ENCODE measurements at regions not wholly inside any gene's neighbourhood (a gene's known extent, or its start where the extent isn't known, plus 50 kb on each side); places are given as distances from the start of the nearest gene placed in this dataset.

- TF ChIP-seq CTCF (conservative IDR thresholded peaks at IDR 0.05; ENCODE audit: low read depth in 2 of 2) = no peak
- TF ChIP-seq, protein P1, sequence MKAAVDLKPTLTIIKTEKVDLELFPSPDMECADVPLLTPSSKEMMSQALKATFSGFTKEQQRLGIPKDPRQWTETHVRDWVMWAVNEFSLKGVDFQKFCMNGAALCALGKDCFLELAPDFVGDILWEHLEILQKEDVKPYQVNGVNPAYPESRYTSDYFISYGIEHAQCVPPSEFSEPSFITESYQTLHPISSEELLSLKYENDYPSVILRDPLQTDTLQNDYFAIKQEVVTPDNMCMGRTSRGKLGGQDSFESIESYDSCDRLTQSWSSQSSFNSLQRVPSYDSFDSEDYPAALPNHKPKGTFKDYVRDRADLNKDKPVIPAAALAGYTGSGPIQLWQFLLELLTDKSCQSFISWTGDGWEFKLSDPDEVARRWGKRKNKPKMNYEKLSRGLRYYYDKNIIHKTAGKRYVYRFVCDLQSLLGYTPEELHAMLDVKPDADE (IDR thresholded peaks at IDR 0.05) = no peak
- no peak for TF ChIP-seq POLR2AphosphoS5 (IDR thresholded peaks at IDR 0.05; ENCODE audit: low read depth)
- no peak for TF ChIP-seq EZH2 (IDR thresholded peaks at IDR 0.05; ENCODE audit: low read depth, unreplicated experiment)
- TF ChIP-seq ZNF114 (CRISPR knock-in tag; IDR thresholded peaks at IDR 0.05) = no peak
- TF ChIP-seq EZH2phosphoT487 (IDR thresholded peaks at IDR 0.05; ENCODE audit: unreplicated experiment) = no peak
- no peak for TF ChIP-seq NANOG (IDR thresholded peaks at IDR 0.05; ENCODE audit: borderline replicate concordance)
- no peak for TF ChIP-seq REST (IDR thresholded peaks at IDR 0.05; ENCODE audit: unreplicated experiment)
- no peak for TF ChIP-seq JUNB (IDR thresholded peaks at IDR 0.05; ENCODE audit: unreplicated experiment)
- TF ChIP-seq CREB1 (CRISPR knock-in tag; IDR thresholded peaks at IDR 0.05; ENCODE audit: low read depth) = no peak
- no peak for TF ChIP-seq STAT1 (IDR thresholded peaks at IDR 0.05; ENCODE audit: unreplicated experiment)
- TF ChIP-seq, protein P2, sequence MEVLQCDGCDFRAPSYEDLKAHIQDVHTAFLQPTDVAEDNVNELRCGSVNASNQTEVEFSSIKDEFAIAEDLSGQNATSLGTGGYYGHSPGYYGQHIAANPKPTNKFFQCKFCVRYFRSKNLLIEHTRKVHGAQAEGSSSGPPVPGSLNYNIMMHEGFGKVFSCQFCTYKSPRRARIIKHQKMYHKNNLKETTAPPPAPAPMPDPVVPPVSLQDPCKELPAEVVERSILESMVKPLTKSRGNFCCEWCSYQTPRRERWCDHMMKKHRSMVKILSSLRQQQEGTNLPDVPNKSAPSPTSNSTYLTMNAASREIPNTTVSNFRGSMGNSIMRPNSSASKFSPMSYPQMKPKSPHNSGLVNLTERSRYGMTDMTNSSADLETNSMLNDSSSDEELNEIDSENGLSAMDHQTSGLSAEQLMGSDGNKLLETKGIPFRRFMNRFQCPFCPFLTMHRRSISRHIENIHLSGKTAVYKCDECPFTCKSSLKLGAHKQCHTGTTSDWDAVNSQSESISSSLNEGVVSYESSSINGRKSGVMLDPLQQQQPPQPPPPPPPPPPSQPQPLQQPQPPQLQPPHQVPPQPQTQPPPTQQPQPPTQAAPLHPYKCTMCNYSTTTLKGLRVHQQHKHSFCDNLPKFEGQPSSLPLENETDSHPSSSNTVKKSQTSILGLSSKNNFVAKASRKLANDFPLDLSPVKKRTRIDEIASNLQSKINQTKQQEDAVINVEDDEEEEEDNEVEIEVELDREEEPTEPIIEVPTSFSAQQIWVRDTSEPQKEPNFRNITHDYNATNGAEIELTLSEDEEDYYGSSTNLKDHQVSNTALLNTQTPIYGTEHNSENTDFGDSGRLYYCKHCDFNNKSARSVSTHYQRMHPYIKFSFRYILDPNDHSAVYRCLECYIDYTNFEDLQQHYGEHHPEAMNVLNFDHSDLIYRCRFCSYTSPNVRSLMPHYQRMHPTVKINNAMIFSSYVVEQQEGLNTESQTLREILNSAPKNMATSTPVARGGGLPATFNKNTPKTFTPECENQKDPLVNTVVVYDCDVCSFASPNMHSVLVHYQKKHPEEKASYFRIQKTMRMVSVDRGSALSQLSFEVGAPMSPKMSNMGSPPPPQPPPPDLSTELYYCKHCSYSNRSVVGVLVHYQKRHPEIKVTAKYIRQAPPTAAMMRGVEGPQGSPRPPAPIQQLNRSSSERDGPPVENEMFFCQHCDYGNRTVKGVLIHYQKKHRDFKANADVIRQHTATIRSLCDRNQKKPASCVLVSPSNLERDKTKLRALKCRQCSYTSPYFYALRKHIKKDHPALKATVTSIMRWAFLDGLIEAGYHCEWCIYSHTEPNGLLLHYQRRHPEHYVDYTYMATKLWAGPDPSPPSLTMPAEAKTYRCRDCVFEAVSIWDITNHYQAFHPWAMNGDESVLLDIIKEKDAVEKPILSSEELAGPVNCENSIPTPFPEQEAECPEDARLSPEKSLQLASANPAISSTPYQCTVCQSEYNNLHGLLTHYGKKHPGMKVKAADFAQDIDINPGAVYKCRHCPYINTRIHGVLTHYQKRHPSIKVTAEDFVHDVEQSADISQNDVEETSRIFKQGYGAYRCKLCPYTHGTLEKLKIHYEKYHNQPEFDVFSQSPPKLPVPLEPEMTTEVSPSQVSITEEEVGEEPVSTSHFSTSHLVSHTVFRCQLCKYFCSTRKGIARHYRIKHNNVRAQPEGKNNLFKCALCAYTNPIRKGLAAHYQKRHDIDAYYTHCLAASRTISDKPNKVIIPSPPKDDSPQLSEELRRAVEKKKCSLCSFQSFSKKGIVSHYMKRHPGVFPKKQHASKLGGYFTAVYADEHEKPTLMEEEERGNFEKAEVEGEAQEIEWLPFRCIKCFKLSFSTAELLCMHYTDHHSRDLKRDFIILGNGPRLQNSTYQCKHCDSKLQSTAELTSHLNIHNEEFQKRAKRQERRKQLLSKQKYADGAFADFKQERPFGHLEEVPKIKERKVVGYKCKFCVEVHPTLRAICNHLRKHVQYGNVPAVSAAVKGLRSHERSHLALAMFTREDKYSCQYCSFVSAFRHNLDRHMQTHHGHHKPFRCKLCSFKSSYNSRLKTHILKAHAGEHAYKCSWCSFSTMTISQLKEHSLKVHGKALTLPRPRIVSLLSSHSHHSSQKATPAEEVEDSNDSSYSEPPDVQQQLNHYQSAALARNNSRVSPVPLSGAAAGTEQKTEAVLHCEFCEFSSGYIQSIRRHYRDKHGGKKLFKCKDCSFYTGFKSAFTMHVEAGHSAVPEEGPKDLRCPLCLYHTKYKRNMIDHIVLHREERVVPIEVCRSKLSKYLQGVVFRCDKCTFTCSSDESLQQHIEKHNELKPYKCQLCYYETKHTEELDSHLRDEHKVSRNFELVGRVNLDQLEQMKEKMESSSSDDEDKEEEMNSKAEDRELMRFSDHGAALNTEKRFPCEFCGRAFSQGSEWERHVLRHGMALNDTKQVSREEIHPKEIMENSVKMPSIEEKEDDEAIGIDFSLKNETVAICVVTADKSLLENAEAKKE (CRISPR knock-in tag; IDR thresholded peaks at IDR 0.05) = no peak
Measured at GRCh38 chr2:71777946-71778345, 324.6 kb downstream of the DYSF start.
